ENCODE measurements at regions not wholly inside any gene's neighbourhood (a gene's known extent, or its start where the extent isn't known, plus 50 kb on each side); places are given as distances from the start of the nearest gene placed in this dataset.

DNA sequence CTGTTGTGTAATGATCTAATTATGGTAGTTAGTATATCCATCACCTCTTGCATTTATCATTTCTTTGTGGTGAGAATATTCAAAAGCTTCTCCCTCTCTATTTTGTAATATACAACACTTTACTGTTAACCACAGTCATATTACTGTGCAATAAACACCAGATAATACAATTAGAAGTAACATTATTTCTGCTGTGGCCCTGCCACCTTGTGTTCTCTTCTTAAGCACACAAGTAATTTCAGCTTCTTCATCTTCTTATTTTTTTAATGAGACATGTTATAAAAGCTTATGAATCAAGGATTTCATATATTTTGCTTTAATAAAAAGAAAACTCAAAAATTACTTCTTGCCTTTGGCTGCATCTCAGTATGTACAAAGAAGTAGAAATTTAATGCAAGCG is 675.2 kb upstream of the INTU start:
- Histone ChIP-seq H3K79me2 (ENCODE audit: control insufficient read depth, insufficient read depth, low read length) (no peaks in the 10 kb centered on the region), H3K36me3 (ENCODE audit: control insufficient read depth, insufficient read depth, low read length) (no peaks in the 10 kb centered on the region), H3K9ac (ENCODE audit: insufficient read depth, low read length) (no peak overlapping the region), H2AFZ (ENCODE audit: low read length) (no peak overlapping the region), H3K4me2 (ENCODE audit: extremely low read depth, insufficient read depth, low read length) (no peak overlapping the region), H3K27me3 (ENCODE audit: control insufficient read depth, insufficient read depth, low read length) (no peaks in the 10 kb centered on the region), H4K20me1 (ENCODE audit: control insufficient read depth, extremely low read depth, insufficient read depth, low read length) (no peaks in the 10 kb centered on the region), H3K9me3 (ENCODE audit: control insufficient read depth, insufficient read depth, low read depth, low read length) (no peaks in the 10 kb centered on the region), H3K4me3 (replicated peaks in 1 of 4; ENCODE audit: control extremely low read depth in 1 of 4, insufficient read depth in 1 of 4, low read depth in 3 of 4, low read length in 4 of 4) (no peak overlapping the region), H3K27ac (ENCODE audit: insufficient read depth, low read length) (no peak overlapping the region), H3K4me1 (ENCODE audit: control insufficient read depth, extremely low read depth, insufficient read depth, low read length) (no peaks in the 10 kb centered on the region)
- TF ChIP-seq, protein P1, sequence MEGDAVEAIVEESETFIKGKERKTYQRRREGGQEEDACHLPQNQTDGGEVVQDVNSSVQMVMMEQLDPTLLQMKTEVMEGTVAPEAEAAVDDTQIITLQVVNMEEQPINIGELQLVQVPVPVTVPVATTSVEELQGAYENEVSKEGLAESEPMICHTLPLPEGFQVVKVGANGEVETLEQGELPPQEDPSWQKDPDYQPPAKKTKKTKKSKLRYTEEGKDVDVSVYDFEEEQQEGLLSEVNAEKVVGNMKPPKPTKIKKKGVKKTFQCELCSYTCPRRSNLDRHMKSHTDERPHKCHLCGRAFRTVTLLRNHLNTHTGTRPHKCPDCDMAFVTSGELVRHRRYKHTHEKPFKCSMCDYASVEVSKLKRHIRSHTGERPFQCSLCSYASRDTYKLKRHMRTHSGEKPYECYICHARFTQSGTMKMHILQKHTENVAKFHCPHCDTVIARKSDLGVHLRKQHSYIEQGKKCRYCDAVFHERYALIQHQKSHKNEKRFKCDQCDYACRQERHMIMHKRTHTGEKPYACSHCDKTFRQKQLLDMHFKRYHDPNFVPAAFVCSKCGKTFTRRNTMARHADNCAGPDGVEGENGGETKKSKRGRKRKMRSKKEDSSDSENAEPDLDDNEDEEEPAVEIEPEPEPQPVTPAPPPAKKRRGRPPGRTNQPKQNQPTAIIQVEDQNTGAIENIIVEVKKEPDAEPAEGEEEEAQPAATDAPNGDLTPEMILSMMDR (conservative IDR thresholded peaks at IDR 0.05 in 1 of 2, IDR thresholded peaks at IDR 0.05 in 1 of 2; ENCODE audit: low read depth in 1 of 2, low read length in 2 of 2), result peak; percentile 13 to 38
- no peak for TF ChIP-seq EZH2 (IDR thresholded peaks at IDR 0.05; ENCODE audit: low read length, missing control alignments)
- peak; percentile 39 to 70 for DNase-seq (ENCODE audit: low read depth in 2 of 2)

DNA sequence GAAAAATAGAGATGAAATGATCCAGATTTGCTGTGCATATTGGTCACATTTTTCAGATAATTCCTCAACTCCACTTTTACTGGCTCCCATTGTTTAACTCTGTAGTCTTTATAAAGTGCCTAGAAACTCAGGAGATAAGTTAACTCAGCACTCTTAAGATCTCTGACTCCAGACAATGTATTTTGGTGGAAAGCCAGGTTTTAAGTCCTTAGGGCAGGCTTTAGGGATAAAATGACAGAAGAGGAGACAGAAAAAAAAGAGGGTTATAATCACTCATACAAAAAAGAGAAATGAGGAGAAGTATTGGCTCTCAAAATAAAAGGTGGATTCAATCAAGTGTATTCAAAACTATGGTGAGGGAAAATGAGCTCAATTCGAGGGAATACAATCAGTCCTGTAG is 674.8 kb upstream of the INTU start:
- H3K27me3 ChIP-seq (ENCODE audit: control insufficient read depth, insufficient read depth, low read length), result no peaks in the 10 kb centered on the region
- H3K9me3 ChIP-seq (ENCODE audit: control insufficient read depth, insufficient read depth, low read depth, low read length), result no peaks in the 10 kb centered on the region

DNA sequence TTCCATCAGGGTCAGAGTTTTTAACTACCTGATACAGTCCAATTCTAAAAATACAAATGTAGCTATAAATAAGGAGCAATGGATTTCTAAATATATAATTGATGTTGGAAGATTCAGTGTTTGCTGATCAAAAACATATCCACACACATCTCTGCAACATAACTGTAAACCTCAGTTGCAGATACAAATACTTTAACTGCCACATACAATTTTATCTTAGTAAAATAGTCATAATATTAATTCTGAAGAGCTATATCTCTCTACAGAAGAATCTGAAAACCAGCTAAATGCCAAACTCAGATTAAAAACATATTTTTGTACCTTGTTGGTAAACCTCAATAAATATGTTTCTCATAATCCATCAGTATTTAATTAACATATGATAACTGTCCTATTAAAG is 674.3 kb upstream of the INTU start:
- Histone ChIP-seq H3K9me3 (ENCODE audit: control insufficient read depth, insufficient read depth, low read depth, low read length) (no peaks in the 10 kb centered on the region), H4K20me1 (ENCODE audit: control insufficient read depth, extremely low read depth, insufficient read depth, low read length) (no peaks in the 10 kb centered on the region)

More for the DNA sequence above, 674.8 kb upstream of the INTU start:
- H4K20me1 ChIP-seq (ENCODE audit: control insufficient read depth, extremely low read depth, insufficient read depth, low read length), result no peaks in the 10 kb centered on the region
- H3K79me2 ChIP-seq (ENCODE audit: control insufficient read depth, insufficient read depth, low read length), result no peaks in the 10 kb centered on the region
- no peak overlapping the region for H2AFZ ChIP-seq (ENCODE audit: low read length)
- peak in 1 of 2 donors; percentile 2 for DNase-seq (ENCODE audit: low read depth in 2 of 2)
- no peak overlapping the region for H3K9ac ChIP-seq (ENCODE audit: insufficient read depth, low read length)
- TF ChIP-seq, protein P1 (conservative IDR thresholded peaks at IDR 0.05 in 1 of 2, IDR thresholded peaks at IDR 0.05 in 1 of 2; ENCODE audit: low read depth in 1 of 2, low read length in 2 of 2), result no peak
- no peak for TF ChIP-seq EZH2 (IDR thresholded peaks at IDR 0.05; ENCODE audit: low read length, missing control alignments)
- no peak overlapping the region for H3K27ac ChIP-seq (ENCODE audit: insufficient read depth, low read length)
- no peaks in the 10 kb centered on the region for H3K36me3 ChIP-seq (ENCODE audit: control insufficient read depth, insufficient read depth, low read length)
- H3K4me2 ChIP-seq (ENCODE audit: extremely low read depth, insufficient read depth, low read length), result no peak overlapping the region
- H3K4me3 ChIP-seq (replicated peaks in 1 of 4; ENCODE audit: control extremely low read depth in 1 of 4, insufficient read depth in 1 of 4, low read depth in 3 of 4, low read length in 4 of 4), result no peak overlapping the region
- H3K4me1 ChIP-seq (ENCODE audit: control insufficient read depth, extremely low read depth, insufficient read depth, low read length), result no peaks in the 10 kb centered on the region

More for the DNA sequence above, 674.3 kb upstream of the INTU start:
- Histone ChIP-seq H3K9ac (ENCODE audit: insufficient read depth, low read length) (no peak overlapping the region), H3K36me3 (ENCODE audit: control insufficient read depth, insufficient read depth, low read length) (no peaks in the 10 kb centered on the region), H3K27me3 (ENCODE audit: control insufficient read depth, insufficient read depth, low read length) (no peaks in the 10 kb centered on the region), H3K79me2 (ENCODE audit: control insufficient read depth, insufficient read depth, low read length) (no peaks in the 10 kb centered on the region), H3K27ac (ENCODE audit: insufficient read depth, low read length) (no peak overlapping the region), H3K4me2 (ENCODE audit: extremely low read depth, insufficient read depth, low read length) (no peak overlapping the region), H3K4me1 (ENCODE audit: control insufficient read depth, extremely low read depth, insufficient read depth, low read length) (no peaks in the 10 kb centered on the region), H3K4me3 (replicated peaks in 1 of 4; ENCODE audit: control extremely low read depth in 1 of 4, insufficient read depth in 1 of 4, low read depth in 3 of 4, low read length in 4 of 4) (no peak overlapping the region), H2AFZ (ENCODE audit: low read length) (no peak overlapping the region)
- DNase-seq (ENCODE audit: low read depth in 2 of 2), result no peak
- TF ChIP-seq, protein P1 (conservative IDR thresholded peaks at IDR 0.05 in 1 of 2, IDR thresholded peaks at IDR 0.05 in 1 of 2; ENCODE audit: low read depth in 1 of 2, low read length in 2 of 2), result no peak
- TF ChIP-seq EZH2 (IDR thresholded peaks at IDR 0.05; ENCODE audit: low read length, missing control alignments), result no peak

All from fibroblast of lung (primary cell).